A549 (cell line): ENCODE measurements at regions not wholly inside any gene's neighbourhood (a gene's known extent, or its start where the extent isn't known, plus 50 kb on each side); places are given as distances from the start of the nearest gene placed in this dataset.

Source experiments
- ATAC-seq, 2 experiments: fragments of 200-7000 bp in 1 of 2; fragments of >200 bp in 1 of 2; cut with Nextera tagmentation in 1 of 2; cut with Tn5 transposase in 1 of 2; 3 replicates each; pipeline versions ENCODE4 v1.8.0 to v1.9.1; 2018 to 2020; ENCODE audit warnings: mild to moderate bottlenecking in 1 of 2, moderate library complexity in 1 of 2
- CTCF ChIA-PET: fragments of 300-600 bp; sonication (Branson Sonifier 250); formaldehyde crosslinking; extraction: SDS; loops from one replicate; lab custom pipeline; 2021; ENCODE audit warnings: antibody characterized with exemption, inconsistent platforms; lab: Yijun Ruan, JAX
- POLR2A ChIA-PET: fragments of 350-600 bp; formaldehyde crosslinking; extraction: SDS; loops from one replicate; lab custom pipeline; 2021; ENCODE audit warnings: antibody characterized with exemption, inconsistent platforms; lab: Yijun Ruan, JAX
- DNase-seq, 2 experiments: peaks; one replicate each; pipeline versions ENCODE4 v3.0.0 to v3.0.0-alpha.2; 2011 to 2016; ENCODE audit warnings: low read depth in 1 of 2, low spot score in 1 of 2
- FAIRE-seq: peaks from 2 replicates; lab custom pipeline; 2011; peaks lifted over from hg19 to GRCh38; lab: Jason Lieb, UNC
- H3K27ac ChIP-seq, 2 experiments: fragments of >200 bp; sonication (Bioruptor Twin); formaldehyde crosslinking; 3 replicates each; pipeline ENCODE4 v1.5.1; 2016 to 2017
- H3K4me1 ChIP-seq: fragments of >200 bp; sonication (Bioruptor Twin); formaldehyde crosslinking; 3 replicates; pipeline ENCODE4 v1.6.1; 2016
- H3K4me2 ChIP-seq: fragments of >200 bp; sonication (Bioruptor Twin); formaldehyde crosslinking; 3 replicates; pipeline ENCODE4 v1.6.1; 2016
- H3K4me3 ChIP-seq: fragments of >200 bp; sonication (Bioruptor Twin); formaldehyde crosslinking; 3 replicates; pipeline ENCODE4 v1.5.1; 2016
- H3K9me3 ChIP-seq: fragments of >200 bp; sonication (Bioruptor Twin); formaldehyde crosslinking; 3 replicates; pipeline ENCODE4 v1.6.1; 2016
- CBX2 ChIP-seq: fragments of 200-600 bp; sonication (generic); IDR thresholded peaks from 2 replicates; pipeline ENCODE4 v1.6.1; 2016; ENCODE audit warnings: low read depth, mild to moderate bottlenecking, borderline replicate concordance
- CHD2 ChIP-seq: fragments of 150-350 bp; IDR thresholded peaks from 2 replicates; pipeline ENCODE4 v1.6.1; 2014; ENCODE audit warnings: low read length; ENCODE audit not compliant: partially characterized antibody
- E2F6 ChIP-seq: IDR thresholded peaks from 2 replicates; pipeline ENCODE4 v1.6.1; 2012; ENCODE audit warnings: low read depth, borderline replicate concordance
- EHF ChIP-seq: fragments of 250-450 bp; sonication (Bioruptor Pico); IDR thresholded peaks from 2 replicates; pipeline ENCODE4 v1.5.0; 2020; ENCODE audit warnings: mild to moderate bottlenecking
- EHMT2 ChIP-seq: fragments of 200-600 bp; sonication (generic); IDR thresholded peaks from 2 replicates; pipeline ENCODE4 v1.6.1; 2016; ENCODE audit warnings: antibody characterized with exemption, low read depth, mild to moderate bottlenecking, moderate library complexity
- ELK1 ChIP-seq: fragments of 150-350 bp; IDR thresholded peaks from 2 replicates; pipeline ENCODE4 v1.6.1; 2014; ENCODE audit warnings: low read depth, mild to moderate bottlenecking, low read length
- EP300 ChIP-seq, 2 experiments: fragments of >200 bp; sonication (Bioruptor Twin); formaldehyde crosslinking; IDR thresholded peaks; 2 replicates in 1 of 2; 3 replicates in 1 of 2; pipeline ENCODE4 v1.6.1; 2016 to 2017
- GATA3 ChIP-seq: IDR thresholded peaks from 2 replicates; pipeline ENCODE4 v1.6.1; 2012; ENCODE audit warnings: borderline replicate concordance
- HDAC2 ChIP-seq: fragments of 200-600 bp; sonication (generic); IDR thresholded peaks from 2 replicates; pipeline ENCODE4 v1.6.1; 2016
- HEYL ChIP-seq: fragments of 250-450 bp; sonication (Bioruptor Pico); IDR thresholded peaks from 2 replicates; pipeline ENCODE4 v1.8.0; 2021; ENCODE audit warnings: mild to moderate bottlenecking, moderate library complexity
- JUN ChIP-seq, 2 experiments: fragments of >200 bp; sonication (Bioruptor Twin); formaldehyde crosslinking; IDR thresholded peaks; 2 replicates in 1 of 2; 3 replicates in 1 of 2; pipeline ENCODE4 v1.6.1; 2016 to 2017
- KDM5A ChIP-seq: fragments of 200-600 bp; sonication (generic); IDR thresholded peaks from 2 replicates; pipeline ENCODE4 v1.6.1; 2016; ENCODE audit warnings: antibody characterized with exemption, mild to moderate bottlenecking
- MYC ChIP-seq: IDR thresholded peaks from 2 replicates; pipeline ENCODE4 v1.6.1; 2012; ENCODE audit warnings: mild to moderate bottlenecking, inconsistent platforms, low read length, improper control_type of control experiment, borderline replicate concordance
- PHF8 ChIP-seq: fragments of 200-600 bp; sonication (generic); IDR thresholded peaks from 2 replicates; pipeline ENCODE4 v1.6.1; 2016; ENCODE audit warnings: low read depth, mild to moderate bottlenecking, antibody characterized with exemption, moderate library complexity, borderline replicate concordance
- POLR2A ChIP-seq: IDR thresholded peaks from 2 replicates; pipeline ENCODE4 v1.6.1; 2012; ENCODE audit warnings: mild to moderate bottlenecking, low read length
- RNF2 ChIP-seq: fragments of 200-600 bp; sonication (generic); IDR thresholded peaks from 2 replicates; pipeline ENCODE4 v1.6.1; 2016; ENCODE audit warnings: low read depth, mild to moderate bottlenecking, antibody characterized with exemption, moderate library complexity, borderline replicate concordance
- SREBF2 ChIP-seq: fragments of 450-650 bp; IDR thresholded peaks from 2 replicates; pipeline ENCODE4 v1.6.1; 2014; ENCODE audit warnings: mild to moderate bottlenecking, moderate library complexity
- TFCP2L1 ChIP-seq: fragments of 250-450 bp; sonication (Bioruptor Pico); IDR thresholded peaks from 2 replicates; pipeline ENCODE4 v1.5.0; 2021; ENCODE audit warnings: mild to moderate bottlenecking
- ZC3H11A ChIP-seq: fragments of 450-650 bp; IDR thresholded peaks from 2 replicates; pipeline ENCODE4 v1.6.1; 2014; ENCODE audit warnings: antibody characterized with exemption, mild to moderate bottlenecking
- WGBS: methylation state at CpG from one replicate; pipeline ENCODE4 v1.1.6; 2017; ENCODE audit errors: missing lambda C conversion rate; 5-methylcytosine and 5-hydroxymethylcytosine counted together

GRCh38 chr11:70705930-70706329, 307.6 kb downstream of the CTTN start:
- no peak for ATAC-seq
- Histone ChIP-seq H3K4me2 (no peak overlapping the region), H3K9me3 (peaks cover 4% of the 10 kb centered on the region; the same call in 2 of the 3 replicates), H3K27ac (no peak overlapping the region), H3K4me1 (no peaks in the 10 kb centered on the region), H3K4me3 (no peak overlapping the region)
- no peak for FAIRE-seq
- DNase-seq = no peak
- POLR2A ChIA-PET = no interaction called here
- TF ChIP-seq EP300 (IDR thresholded peaks at IDR 0.05) (no peak), PHF8 (no peak)
- CTCF ChIA-PET = interaction anchor here (1.3 kb wide), 1 partner anchor 8 kb away, joined by 3 read pairs; no protein-coding TSS in a partner anchor
- WGBS = 92% methylated on average over 10 of the region's 10 CpGs

GRCh38 chr11:70707821-70708220, 309.5 kb downstream of the CTTN start:
- H3K4me2 ChIP-seq = no peak overlapping the region
- H3K4me3 ChIP-seq = no peak overlapping the region
- ATAC-seq = no peak
- WGBS = 92% methylated on average over 5 of the region's 6 CpGs
- CTCF ChIA-PET = interaction anchor here (1.1 to 1.3 kb wide), 2 partner anchors 8 to 240 kb away, joined by 3 read pairs; no protein-coding TSS in a partner anchor
- no peak for FAIRE-seq
- no peak overlapping the region for H3K27ac ChIP-seq
- peaks cover 4% of the 10 kb centered on the region; the same call in 2 of the 3 replicates for H3K9me3 ChIP-seq
- POLR2A ChIA-PET = no interaction called here
- TF ChIP-seq POLR2A (no peak), CHD2 (no peak), HEYL (CRISPR knock-in tag) (no peak), RNF2 (no peak), HDAC2 (no peak), JUN (IDR thresholded peaks at IDR 0.05) (no peak), PHF8 (no peak), E2F6 (no peak), EHMT2 (no peak), ZC3H11A (no peak)
- TF ChIP-seq, all 56 proteins: peak for 0
- DNase-seq = no peak
- no peaks in the 10 kb centered on the region for H3K4me1 ChIP-seq

- ChIA-PET POLR2A (no interaction called here), CTCF (no interaction called here)
- Histone ChIP-seq H3K4me1 (no peaks in the 10 kb centered on the region), H3K4me3 (no peak overlapping the region), H3K27ac (no peak overlapping the region), H3K9me3 (peaks cover 4% of the 10 kb centered on the region; the same call in 2 of the 3 replicates), H3K4me2 (no peak overlapping the region)
- no peak for DNase-seq
- WGBS = 93% methylated on average over 14 of the region's 16 CpGs
- no peak for ATAC-seq
- no peak for FAIRE-seq
- TF ChIP-seq RNF2 = no peak
- no peak for TF ChIP-seq MYC
- TF ChIP-seq ELK1 = no peak
- TF ChIP-seq GATA3 = no peak
These were observed 311.3 kb downstream of the CTTN start for GRCh38 chr11:70709596-70709995.

GRCh38 chr11:70710192-70710591, 311.9 kb downstream of the CTTN start:
- DNase-seq = no peak
- no peak overlapping the region for H3K27ac ChIP-seq
- no peak overlapping the region for H3K4me2 ChIP-seq
- no peaks in the 10 kb centered on the region for H3K4me1 ChIP-seq
- TF ChIP-seq KDM5A = no peak
- TF ChIP-seq CBX2 = no peak
- no peak for TF ChIP-seq SREBF2
- no peak for TF ChIP-seq EHF (CRISPR knock-in tag)
- no peak for TF ChIP-seq TFCP2L1 (CRISPR knock-in tag)
- no peak for ATAC-seq
- ChIA-PET POLR2A (no interaction called here), CTCF (no interaction called here)
- 90% methylated on average over 11 of the region's 11 CpGs for WGBS
- no peak for FAIRE-seq
- H3K4me3 ChIP-seq = no peak overlapping the region
- H3K9me3 ChIP-seq = peaks cover 2% of the 10 kb centered on the region; the same call in 2 of the 3 replicates
